ENCODE measurements at regions not wholly inside any gene's neighbourhood (a gene's known extent, or its start where the extent isn't known, plus 50 kb on each side); places are given as distances from the start of the nearest gene placed in this dataset.

DNA sequence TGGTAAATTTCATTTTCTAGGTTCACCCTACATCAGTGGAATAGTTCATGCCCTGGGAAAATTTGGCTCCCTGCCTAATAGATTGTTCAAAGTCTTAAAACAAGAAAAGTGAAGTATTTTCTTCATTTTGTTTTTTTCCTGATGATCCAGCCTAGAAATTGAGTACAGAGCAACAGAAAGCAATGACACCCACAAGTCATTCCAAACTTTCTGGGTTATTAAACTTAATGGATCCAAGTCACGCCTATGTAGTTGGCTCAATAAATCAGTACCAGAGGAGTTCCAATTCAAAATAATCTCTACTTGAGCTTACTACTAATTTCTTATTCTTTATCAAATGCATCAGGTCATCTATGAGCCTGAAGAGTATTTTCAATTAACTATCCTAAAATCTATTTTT lies 937.6 kb upstream of the SLIT2 start:
- no peak for DNase-seq (ENCODE audit: low spot score)

DNA sequence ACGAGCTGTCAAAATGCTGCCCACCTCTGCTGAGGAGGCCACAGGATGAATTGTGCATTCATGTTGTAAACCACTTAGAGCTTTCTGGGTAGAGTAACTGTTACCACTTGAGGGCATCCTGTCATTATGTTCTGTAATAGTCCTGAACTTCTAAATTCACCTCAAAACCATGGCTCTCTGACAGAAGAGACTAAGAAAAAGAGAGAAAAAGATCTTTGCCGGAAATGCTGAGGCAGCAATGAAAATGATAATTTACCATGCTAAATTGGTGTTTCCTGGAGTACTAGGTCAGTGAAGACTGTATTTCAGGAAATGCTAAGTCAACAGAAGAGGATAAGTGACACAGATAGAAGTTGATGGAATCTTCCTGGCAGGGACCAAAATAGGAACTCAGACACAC lies 942.3 kb upstream of the SLIT2 start:
- DNase-seq (ENCODE audit: low spot score): no peak

GRCh38 chr4:19304028-19304427 lies 947.7 kb upstream of the SLIT2 start:
- no peak for DNase-seq (ENCODE audit: low spot score)

- no peak for DNase-seq (ENCODE audit: low spot score)
Measured at GRCh38 chr4:19301527-19301926, 950.2 kb upstream of the SLIT2 start.

- no peak for DNase-seq (ENCODE audit: low spot score)
Measured at GRCh38 chr4:19300213-19300612, 951.5 kb upstream of the SLIT2 start.

GRCh38 chr4:19298998-19299397 lies 952.7 kb upstream of the SLIT2 start:
- DNase-seq (ENCODE audit: low spot score): no peak

DNA sequence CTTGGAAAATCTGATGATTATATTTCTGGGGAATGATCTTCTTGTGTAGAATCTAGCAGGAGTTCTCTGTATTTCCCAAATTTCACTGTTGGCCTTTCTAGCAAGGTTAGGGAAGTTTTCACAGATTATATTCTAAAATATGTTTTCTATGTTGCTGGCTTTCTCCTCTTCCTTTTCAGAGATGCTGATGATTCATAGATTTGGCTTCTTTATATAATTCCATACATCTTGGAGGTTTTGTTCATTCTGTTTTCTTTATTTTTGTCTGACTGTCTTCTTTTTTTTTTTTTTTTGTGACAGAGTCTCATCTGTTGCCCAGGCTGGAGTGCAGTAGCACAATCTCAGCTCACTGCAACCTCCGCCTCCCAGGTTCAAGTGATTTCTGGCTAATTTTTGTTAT lies 957.9 kb upstream of the SLIT2 start:
- no peak for DNase-seq (ENCODE audit: low spot score)

DNA sequence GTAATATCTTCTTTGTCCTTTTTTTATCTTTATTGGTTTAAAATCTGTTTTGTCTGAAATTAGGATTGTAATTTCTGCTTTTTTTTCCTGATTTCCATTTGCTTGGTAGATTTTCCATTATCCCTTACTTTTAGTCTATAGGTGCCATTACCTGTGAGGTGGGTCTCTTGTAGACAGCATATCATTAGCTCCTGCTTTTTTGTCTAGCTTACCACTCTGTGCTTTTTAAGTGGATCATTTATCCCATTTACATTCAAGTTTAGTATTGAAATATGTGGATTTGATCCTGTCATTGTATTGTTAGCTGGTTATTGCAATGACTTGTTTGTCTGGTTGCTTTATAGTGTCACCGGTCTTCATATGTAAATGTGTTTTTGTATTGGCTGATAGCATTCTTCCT lies 958.6 kb upstream of the SLIT2 start:
- no peak for DNase-seq (ENCODE audit: low spot score)

GRCh38 chr4:19286924-19287323 lies 964.8 kb upstream of the SLIT2 start:
- DNase-seq (ENCODE audit: low spot score): no peak

GRCh38 chr4:19285146-19285545 lies 966.6 kb upstream of the SLIT2 start:
- DNase-seq (ENCODE audit: low spot score): no peak

DNA sequence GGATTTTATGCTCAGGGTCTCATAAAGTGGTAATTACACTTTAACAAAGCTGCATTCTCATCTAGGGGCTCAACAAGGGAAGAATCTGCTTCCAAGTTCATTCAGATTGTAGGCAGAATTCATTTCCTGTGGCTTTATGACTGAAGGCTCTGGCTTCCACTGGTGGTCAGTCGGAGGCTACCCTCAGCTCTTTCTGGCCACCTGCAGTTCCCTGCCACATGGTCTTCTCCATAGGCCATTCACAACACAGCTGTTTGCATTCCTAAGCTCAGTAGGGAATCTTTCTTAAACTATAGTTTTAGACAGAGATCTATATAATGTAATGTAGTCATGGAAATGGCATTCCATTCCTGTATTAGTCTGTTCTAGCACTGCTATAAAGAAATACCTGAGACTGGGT lies 973.0 kb upstream of the SLIT2 start:
- no peak for DNase-seq (ENCODE audit: low spot score)

GRCh38 chr4:19266566-19266965 lies 985.1 kb upstream of the SLIT2 start:
- no peak for DNase-seq (ENCODE audit: low spot score)

GRCh38 chr4:19262467-19262866 lies 989.2 kb upstream of the SLIT2 start:
- no peak for DNase-seq (ENCODE audit: low spot score)

- DNase-seq (ENCODE audit: low spot score): no peak
Measured at GRCh38 chr4:19260346-19260745, 991.4 kb upstream of the SLIT2 start.

DNA sequence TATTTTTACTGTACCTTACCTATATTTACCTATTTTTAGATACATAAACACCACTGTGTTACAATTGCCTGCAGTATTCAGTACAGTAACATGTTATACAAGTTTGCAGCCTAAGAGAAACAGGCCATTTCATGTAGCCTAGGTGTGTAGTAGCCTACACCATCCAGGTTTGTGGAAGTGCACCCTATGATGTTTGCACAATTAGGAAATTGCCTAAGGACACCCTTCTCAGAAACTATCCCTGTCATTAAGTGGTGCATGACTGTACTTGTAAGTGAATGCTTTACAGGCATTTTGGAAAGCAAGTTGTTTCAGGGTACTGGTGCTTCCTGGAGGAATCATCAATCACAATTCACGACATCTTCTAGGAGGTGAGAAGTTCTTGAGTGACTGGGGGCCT lies 991.8 kb upstream of the SLIT2 start:
- no peak for DNase-seq (ENCODE audit: low spot score)

DNA sequence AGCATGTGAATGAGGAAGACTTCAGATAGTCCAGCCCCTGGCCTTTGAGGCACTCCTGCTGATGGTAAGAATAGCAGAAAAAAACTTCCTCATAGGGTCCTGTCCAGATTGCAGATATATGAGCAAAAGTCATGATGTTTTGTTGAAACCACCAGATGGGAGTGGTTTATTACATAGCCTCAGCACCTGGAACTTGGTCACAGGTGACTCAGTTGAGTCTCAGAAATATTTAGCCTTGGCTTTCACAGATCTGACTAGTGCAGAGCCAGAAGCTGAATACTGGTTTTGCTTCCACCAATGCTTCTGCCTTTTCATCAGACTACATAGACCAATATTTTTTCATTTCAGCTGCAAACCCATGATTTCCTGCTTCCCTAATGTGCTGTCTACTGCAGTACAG lies 994.9 kb upstream of the SLIT2 start:
- DNase-seq (ENCODE audit: low spot score): no peak

DNA sequence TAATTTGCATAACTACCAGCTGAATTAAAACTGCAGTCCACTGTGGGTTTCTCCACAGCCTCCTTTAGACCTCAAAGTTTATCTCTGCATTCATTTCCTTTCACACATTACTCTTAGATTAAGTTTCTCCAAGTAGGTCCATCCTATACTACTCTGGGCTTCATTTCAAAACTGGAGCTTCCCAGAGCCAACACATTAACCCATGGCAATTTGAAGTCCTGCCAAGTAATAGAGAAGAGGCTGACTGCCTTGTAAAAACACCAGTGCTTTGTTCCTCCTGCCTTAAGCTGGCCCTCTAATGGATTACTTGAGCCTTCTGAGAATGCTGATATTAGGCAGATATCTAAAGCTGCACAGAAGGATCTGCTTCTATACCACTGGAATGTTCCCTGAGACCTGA lies 997.2 kb upstream of the SLIT2 start:
- no peak for DNase-seq (ENCODE audit: low spot score)

DNA sequence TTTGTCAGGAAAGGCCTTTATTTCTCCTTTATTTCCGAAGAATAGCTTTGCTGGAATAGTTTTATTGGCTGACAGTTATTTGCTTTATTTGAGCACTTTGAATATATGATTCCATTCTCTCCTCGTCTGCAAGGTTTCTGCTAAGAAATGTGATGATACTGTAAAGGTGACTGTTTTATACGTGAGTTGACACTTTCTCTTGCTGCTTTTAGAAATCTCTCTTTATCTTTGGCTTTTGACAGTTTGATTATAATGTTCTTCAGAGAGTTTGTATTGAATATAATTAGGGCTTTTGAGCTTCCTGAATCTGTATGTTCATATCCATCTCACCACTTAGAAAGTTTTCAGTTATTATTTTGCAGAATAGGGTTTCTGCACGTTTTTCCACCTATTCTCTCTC lies 1003.7 kb upstream of the SLIT2 start:
- no peak for DNase-seq (ENCODE audit: low spot score)

DNA sequence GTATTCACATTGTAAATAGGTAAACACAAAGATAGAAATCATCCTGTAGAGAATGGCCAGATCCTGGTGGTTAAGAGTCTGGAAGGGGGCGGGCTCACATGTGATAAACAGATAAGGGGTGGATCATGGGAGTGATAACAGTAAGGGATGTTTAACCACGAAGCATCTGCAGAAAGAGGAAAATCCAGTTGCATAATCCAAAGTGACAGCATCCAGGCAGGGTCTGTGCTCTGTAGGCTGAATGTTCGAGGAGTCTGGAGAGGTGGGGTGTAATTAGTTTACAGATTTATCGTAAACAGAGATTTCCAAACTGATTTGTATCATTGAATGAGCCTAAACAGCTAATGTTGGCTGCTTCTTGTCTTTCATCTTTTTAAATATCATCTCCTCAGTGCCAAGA lies 1009.8 kb upstream of the SLIT2 start:
- DNase-seq (ENCODE audit: low spot score): no peak

DNA sequence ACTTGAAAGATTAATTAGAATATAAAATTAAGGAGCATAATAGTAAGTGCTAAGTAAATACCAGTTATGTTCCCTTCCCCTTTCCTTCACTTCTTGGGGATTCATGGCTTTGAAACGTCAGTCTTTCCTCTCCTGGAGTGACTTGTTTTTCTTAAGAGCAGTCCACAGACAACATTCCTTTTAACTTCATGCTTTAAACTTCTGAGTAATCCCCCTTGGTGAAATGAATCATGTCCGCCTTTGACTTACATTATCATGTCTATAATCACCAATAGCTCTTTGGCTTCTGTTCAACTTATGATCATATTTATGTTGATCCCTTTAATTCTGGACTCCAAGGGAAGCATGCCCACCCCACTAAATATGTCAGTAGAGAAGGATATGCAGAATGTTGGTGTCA lies 1012.1 kb upstream of the SLIT2 start:
- DNase-seq (ENCODE audit: low spot score): no peak

- DNase-seq (ENCODE audit: low spot score): no peak
Measured at GRCh38 chr4:19236473-19236872, 1015.2 kb upstream of the SLIT2 start.

- no peak for DNase-seq (ENCODE audit: low spot score)
Measured at GRCh38 chr4:19230906-19231545, 1020.7 kb upstream of the SLIT2 start.

DNA sequence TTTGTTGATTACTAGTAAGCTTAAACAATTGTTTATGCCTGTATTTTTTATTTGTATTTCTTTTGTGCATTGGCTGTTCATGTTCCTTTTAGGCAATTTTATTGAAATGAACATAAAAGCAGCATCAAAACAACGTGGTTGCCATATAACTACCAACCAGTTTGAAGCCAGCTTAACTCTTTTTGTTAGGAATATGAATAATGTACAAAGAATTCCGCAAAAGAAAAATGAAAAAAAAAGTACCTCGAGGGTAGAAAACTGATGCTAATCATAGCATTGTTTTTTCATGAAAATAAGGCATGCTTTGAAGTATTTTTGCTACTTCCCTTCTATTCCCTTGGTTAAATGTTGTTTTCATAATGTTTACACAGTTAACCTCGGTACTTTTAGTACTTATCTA lies 1024.0 kb upstream of the SLIT2 start:
- DNase-seq (ENCODE audit: low spot score): no peak

GRCh38 chr4:19224820-19225219 lies 1026.9 kb upstream of the SLIT2 start:
- DNase-seq (ENCODE audit: low spot score): peak; percentile 46

- no peak for DNase-seq (ENCODE audit: low spot score)
Measured at GRCh38 chr4:19216476-19216875, 1035.2 kb upstream of the SLIT2 start.
